ENCODE measurements at regions not wholly inside any gene's neighbourhood (a gene's known extent, or its start where the extent isn't known, plus 50 kb on each side); places are given as distances from the start of the nearest gene placed in this dataset.
"Not testable (repeated sequence)": the region's sequence is repeated elsewhere in the genome, so short reads cannot be mapped to it uniquely, and the experiment has no call there.

DNA sequence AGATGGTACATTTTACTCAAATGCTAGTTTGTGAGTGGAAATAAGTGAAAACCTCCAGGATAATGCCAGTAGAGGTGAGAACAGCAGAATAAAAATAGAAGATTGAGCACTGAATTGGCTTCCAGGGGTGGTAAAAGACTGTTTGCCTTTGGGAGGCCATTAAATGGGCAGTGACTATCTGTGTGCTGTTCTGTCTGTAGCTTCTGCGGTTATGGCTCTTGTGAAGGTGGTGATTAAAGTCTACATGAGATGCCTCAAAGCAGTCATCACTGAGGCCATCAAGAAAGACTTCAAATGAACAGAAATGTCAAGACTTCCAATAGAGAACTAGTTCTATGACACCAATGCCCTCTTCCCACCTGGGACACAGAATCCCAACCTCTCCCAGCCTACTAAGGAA lies 108.8 kb downstream of the EFHB start:
- intact Hi-C loops (cut with micrococcal nuclease), result no loop called here
- ChIA-PET POLR2A (no interaction called here), CTCF (no interaction called here)
- Mint-ChIP-seq H3K4me1 (ENCODE audit: low read depth) (no peaks in the 10 kb centered on the region), H3K4me3 (no peak overlapping the region), H3K27me3 (no peaks in the 10 kb centered on the region), H3K9me3 (peaks cover 17% of the 10 kb centered on the region), H3K27ac (no peak overlapping the region), H3K36me3 (no peaks in the 10 kb centered on the region)
- DNase-seq, result no peak

DNA sequence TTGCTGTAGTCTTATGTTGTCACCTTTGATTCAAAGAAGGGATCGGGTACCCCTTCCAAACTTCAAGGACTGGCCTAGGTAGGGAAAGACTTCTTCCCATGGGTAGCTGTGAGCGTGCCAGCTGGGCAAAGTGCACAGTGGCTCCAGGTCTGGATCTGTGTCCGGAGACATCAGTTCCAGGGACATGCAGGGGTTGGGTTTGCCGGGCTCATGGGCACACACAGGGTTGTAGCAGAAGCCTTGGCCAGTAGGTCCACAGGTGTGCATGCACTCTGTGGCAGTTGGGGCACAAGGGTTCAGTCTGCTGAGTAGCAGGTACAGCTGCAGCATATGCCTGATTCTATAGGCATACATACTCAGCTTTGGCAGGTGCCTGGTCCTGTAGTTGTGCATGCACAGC lies 111.2 kb downstream of the EFHB start:
- ChIA-PET CTCF (no interaction called here), POLR2A (no interaction called here)
- H3K4me1 Mint-ChIP-seq (ENCODE audit: low read depth), result no peaks in the 10 kb centered on the region
- peaks cover 17% of the 10 kb centered on the region for H3K9me3 Mint-ChIP-seq
- no peak overlapping the region for H3K4me3 Mint-ChIP-seq
- peaks cover 1% of the 10 kb centered on the region for H3K27me3 Mint-ChIP-seq
- no peak overlapping the region for H3K27ac Mint-ChIP-seq
- no peak for DNase-seq
- H3K36me3 Mint-ChIP-seq, result no peaks in the 10 kb centered on the region
- intact Hi-C loops (cut with micrococcal nuclease), result no loop called here

DNA sequence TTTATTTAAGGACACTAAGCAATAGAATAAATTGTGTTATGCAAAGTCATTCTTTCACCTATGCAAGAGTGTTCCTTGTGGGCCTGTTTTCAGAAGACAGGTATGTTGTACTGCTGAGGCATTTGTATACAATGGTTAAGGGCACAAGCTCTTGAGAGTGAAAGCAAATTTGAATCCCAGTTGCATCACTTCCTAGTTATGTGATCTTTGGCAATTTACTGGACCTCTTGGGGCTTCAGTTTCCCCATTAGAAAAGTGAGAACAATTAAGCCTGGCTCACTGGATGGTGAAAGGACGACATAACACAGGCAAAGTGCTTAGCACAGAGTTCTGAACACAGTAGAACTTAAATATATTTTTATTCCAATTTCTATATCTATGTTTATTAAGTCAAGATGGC lies 117.4 kb downstream of the EFHB start:
- POLR2A ChIA-PET, result no interaction called here
- Mint-ChIP-seq H3K27ac (no peak overlapping the region), H3K4me3 (no peak overlapping the region), H3K9me3 (peaks cover 3% of the 10 kb centered on the region), H3K36me3 (no peaks in the 10 kb centered on the region), H3K27me3 (peaks cover 1% of the 10 kb centered on the region), H3K4me1 (ENCODE audit: low read depth) (no peaks in the 10 kb centered on the region)
- CTCF ChIA-PET, result no interaction called here
- no peak for DNase-seq
- intact Hi-C loops (cut with micrococcal nuclease), result no loop called here

DNA sequence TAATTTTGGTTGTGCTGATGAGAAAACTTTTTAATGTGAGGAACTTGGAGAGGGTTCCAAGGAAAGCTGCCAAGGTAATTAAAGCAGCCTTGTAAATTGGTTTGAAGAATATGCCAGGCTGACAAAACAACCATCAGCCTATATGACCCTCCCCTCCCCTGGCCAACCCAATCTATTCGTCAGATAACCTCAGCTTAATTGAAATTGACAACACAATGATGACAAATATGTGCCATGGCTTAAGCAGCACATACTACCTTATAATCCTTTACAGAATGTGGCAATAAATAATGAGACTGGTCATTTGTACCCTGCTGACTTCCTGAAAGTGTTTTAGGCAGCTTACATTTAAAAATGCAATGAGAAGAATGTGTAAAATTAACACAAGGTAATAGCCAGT lies 118.2 kb downstream of the EFHB start:
- H3K4me3 Mint-ChIP-seq, result no peak overlapping the region
- H3K27me3 Mint-ChIP-seq, result peaks cover 1% of the 10 kb centered on the region
- H3K4me1 Mint-ChIP-seq (ENCODE audit: low read depth), result no peaks in the 10 kb centered on the region
- intact Hi-C loops (cut with micrococcal nuclease), result no loop called here
- no peaks in the 10 kb centered on the region for H3K9me3 Mint-ChIP-seq
- ChIA-PET POLR2A (no interaction called here), CTCF (interaction anchor here (0.8 kb wide), 1 partner anchor 51 kb away, joined by 3 read pairs; no protein-coding TSS in a partner anchor)
- H3K36me3 Mint-ChIP-seq, result no peaks in the 10 kb centered on the region
- H3K27ac Mint-ChIP-seq, result no peak overlapping the region
- DNase-seq, result no peak

DNA sequence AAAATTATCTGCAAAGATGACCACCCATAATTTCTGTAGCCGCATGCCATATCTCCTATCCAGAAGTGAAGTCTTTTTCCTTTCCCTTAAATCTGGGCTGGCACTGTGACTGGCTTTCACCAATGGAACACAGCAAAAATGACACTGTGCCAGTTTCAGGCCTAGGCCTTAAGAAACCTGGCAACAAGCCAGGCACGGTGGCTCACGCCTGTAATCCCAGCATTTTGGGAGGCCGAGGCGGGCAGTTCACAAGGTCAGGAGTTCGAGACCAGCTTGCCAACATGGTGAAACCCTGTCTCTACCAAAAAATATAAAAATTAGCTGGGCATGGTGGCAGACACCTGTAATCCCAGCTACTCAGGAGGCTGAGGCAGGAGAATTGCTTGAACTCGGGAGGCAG lies 120.3 kb downstream of the EFHB start:
- intact Hi-C loops (cut with micrococcal nuclease); H3K9me3 Mint-ChIP-seq; DNase-seq; H3K4me1 Mint-ChIP-seq (ENCODE audit: low read depth); POLR2A ChIA-PET; H3K4me3 Mint-ChIP-seq; CTCF ChIA-PET; H3K36me3 Mint-ChIP-seq; H3K27me3 Mint-ChIP-seq; H3K27ac Mint-ChIP-seq: not testable (repeated sequence)

DNA sequence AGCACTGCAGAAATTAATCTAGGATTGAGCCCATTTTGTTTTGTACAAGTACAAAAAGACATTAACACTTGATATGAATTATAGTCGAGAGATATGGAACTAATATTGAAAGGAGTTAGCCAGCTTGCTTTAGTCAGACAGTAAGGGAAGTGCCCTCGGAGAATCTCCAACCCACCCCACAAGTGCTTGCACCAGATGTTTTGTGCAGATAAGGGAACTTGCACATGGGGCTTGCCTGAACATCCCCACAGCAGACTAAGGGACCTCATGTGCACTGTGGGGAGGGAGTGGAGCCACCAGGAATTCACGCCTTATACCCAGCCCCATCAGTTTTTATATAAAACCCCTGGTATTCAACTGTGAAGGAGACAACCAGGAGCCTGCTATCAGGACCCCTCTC lies 122.3 kb downstream of the EFHB start:
- no peak overlapping the region for H3K4me3 Mint-ChIP-seq
- no peaks in the 10 kb centered on the region for H3K9me3 Mint-ChIP-seq
- no peaks in the 10 kb centered on the region for H3K36me3 Mint-ChIP-seq
- intact Hi-C loops (cut with micrococcal nuclease), result no loop called here
- no peaks in the 10 kb centered on the region for H3K27me3 Mint-ChIP-seq
- ChIA-PET POLR2A (no interaction called here), CTCF (no interaction called here)
- H3K4me1 Mint-ChIP-seq (ENCODE audit: low read depth), result no peaks in the 10 kb centered on the region
- H3K27ac Mint-ChIP-seq, result no peak overlapping the region
- DNase-seq, result no peak

DNA sequence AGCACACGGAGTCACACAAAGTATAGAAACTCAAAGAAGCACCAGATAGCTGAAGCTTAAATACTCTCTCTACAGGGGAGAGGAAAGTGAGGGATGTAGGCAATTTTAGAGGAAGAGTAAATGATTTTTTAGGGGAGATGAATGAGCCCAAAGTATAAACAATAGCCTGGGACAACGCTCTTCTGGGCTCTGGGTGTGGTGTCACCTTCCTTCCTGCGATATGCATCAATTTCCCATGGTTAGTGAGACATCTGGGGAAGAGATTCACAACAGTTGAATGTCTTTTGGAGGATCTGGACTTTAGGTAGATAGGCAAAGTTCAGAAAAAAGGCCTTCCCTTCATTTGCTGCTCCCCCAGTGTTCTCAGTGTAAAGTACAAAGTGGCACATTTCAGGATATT lies 125.2 kb downstream of the EFHB start:
- no peaks in the 10 kb centered on the region for H3K36me3 Mint-ChIP-seq
- ChIA-PET POLR2A (no interaction called here), CTCF (no interaction called here)
- DNase-seq, result no peak
- no peaks in the 10 kb centered on the region for H3K27me3 Mint-ChIP-seq
- no peak overlapping the region for H3K27ac Mint-ChIP-seq
- H3K4me3 Mint-ChIP-seq, result no peak overlapping the region
- no peaks in the 10 kb centered on the region for H3K4me1 Mint-ChIP-seq (ENCODE audit: low read depth)
- intact Hi-C loops (cut with micrococcal nuclease), result no loop called here
- H3K9me3 Mint-ChIP-seq, result peaks cover 5% of the 10 kb centered on the region

DNA sequence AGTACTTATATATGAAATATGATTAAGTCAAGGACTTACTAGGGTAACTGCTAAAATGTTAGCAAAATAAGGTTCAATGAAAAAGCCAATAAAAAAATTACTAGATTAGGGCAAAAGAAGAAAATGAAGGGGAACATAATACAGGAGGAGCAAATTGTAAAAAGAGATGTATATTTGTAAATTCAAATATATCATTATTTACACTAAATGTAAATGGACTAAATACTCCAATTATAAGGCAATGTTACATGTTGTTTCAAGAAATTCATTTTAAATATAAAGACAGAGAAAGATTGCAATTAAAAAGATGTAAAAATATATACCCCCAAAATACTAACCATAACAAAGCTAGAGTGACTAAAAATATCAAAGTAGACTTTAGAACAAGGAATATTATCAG lies 134.1 kb downstream of the EFHB start:
- intact Hi-C loops (cut with micrococcal nuclease), result no loop called here
- H3K4me1 Mint-ChIP-seq (ENCODE audit: low read depth), result no peaks in the 10 kb centered on the region
- H3K27me3 Mint-ChIP-seq, result no peaks in the 10 kb centered on the region
- H3K4me3 Mint-ChIP-seq, result no peak overlapping the region
- no peaks in the 10 kb centered on the region for H3K36me3 Mint-ChIP-seq
- no peak overlapping the region for H3K27ac Mint-ChIP-seq
- ChIA-PET POLR2A (no interaction called here), CTCF (no interaction called here)
- H3K9me3 Mint-ChIP-seq, result peaks cover 20% of the 10 kb centered on the region
- DNase-seq, result no peak

DNA sequence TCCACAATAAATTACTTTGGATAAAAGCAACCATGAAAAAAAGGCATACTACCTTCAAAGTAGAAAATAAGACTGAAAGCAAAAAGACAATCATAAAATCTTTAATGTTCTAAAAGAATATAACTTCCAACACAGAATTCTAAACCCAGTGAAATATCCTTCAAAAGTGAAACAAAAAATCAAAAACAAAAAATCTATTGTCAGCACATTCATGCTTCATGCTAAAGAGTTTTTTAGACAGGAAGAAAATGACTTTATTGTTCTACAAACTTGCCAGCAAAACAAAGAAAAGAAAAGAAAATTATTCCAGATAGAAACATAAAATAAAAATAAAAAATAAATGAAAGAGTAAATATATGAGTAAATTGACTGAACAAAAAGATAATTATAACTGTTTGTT lies 134.9 kb downstream of the EFHB start:
- H3K27ac Mint-ChIP-seq, result no peak overlapping the region
- H3K4me1 Mint-ChIP-seq (ENCODE audit: low read depth), result no peaks in the 10 kb centered on the region
- intact Hi-C loops (cut with micrococcal nuclease), result no loop called here
- DNase-seq, result no peak
- CTCF ChIA-PET, result no interaction called here
- POLR2A ChIA-PET, result no interaction called here
- H3K9me3 Mint-ChIP-seq, result peaks cover 20% of the 10 kb centered on the region
- no peak overlapping the region for H3K4me3 Mint-ChIP-seq
- no peaks in the 10 kb centered on the region for H3K27me3 Mint-ChIP-seq
- H3K36me3 Mint-ChIP-seq, result no peaks in the 10 kb centered on the region

DNA sequence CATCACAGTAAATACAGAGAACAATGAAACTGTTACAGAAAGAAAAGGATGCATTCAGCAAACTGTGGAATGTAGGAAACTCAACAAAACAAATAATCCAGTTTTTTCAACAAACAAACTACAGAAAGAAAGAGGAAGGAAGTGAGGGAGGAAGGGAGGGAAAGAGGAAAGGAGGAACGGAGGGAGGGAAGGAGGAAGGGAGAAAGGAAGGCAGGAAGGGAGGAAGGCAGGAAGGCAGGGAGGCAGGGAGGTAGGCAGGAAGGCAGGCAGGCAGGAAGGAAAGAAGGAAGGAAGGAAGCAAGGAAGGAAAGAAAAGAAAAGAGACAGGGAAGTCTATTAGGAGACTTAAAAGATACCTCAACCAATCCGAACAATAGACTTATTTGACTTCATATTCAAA lies 135.7 kb downstream of the EFHB start:
- H3K27me3 Mint-ChIP-seq, result no peaks in the 10 kb centered on the region
- peaks cover 12% of the 10 kb centered on the region for H3K9me3 Mint-ChIP-seq
- POLR2A ChIA-PET, result no interaction called here
- H3K36me3 Mint-ChIP-seq, result no peaks in the 10 kb centered on the region
- no peaks in the 10 kb centered on the region for H3K4me1 Mint-ChIP-seq (ENCODE audit: low read depth)
- DNase-seq, result no peak
- intact Hi-C loops (cut with micrococcal nuclease), result no loop called here
- no peak overlapping the region for H3K27ac Mint-ChIP-seq
- no peak overlapping the region for H3K4me3 Mint-ChIP-seq
- CTCF ChIA-PET, result no interaction called here

DNA sequence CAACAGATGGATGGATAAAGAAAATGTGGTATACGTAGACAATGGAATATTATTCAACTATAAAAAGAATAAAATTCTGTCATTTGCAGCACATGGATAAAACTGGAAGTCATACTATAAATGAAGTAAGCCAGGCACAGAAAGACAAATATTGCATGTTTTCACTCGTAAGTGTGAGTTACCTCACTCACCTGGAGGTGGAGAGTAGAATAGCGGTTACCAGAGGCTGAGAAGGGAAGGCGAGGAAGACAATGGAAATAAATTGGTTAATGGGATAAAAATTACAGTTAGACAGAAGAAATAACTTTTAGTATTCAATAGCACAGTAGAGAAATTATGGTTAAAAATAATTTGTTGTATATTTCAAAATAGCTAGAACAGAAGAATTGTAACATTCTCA lies 141.6 kb downstream of the EFHB start:
- H3K9me3 Mint-ChIP-seq, result no peaks in the 10 kb centered on the region
- H3K27me3 Mint-ChIP-seq, result no peaks in the 10 kb centered on the region
- CTCF ChIA-PET, result no interaction called here
- H3K4me1 Mint-ChIP-seq (ENCODE audit: low read depth), result no peaks in the 10 kb centered on the region
- H3K27ac Mint-ChIP-seq, result no peak overlapping the region
- intact Hi-C loops (cut with micrococcal nuclease), result no loop called here
- POLR2A ChIA-PET, result no interaction called here
- DNase-seq, result no peak
- H3K36me3 Mint-ChIP-seq, result no peaks in the 10 kb centered on the region
- no peak overlapping the region for H3K4me3 Mint-ChIP-seq

DNA sequence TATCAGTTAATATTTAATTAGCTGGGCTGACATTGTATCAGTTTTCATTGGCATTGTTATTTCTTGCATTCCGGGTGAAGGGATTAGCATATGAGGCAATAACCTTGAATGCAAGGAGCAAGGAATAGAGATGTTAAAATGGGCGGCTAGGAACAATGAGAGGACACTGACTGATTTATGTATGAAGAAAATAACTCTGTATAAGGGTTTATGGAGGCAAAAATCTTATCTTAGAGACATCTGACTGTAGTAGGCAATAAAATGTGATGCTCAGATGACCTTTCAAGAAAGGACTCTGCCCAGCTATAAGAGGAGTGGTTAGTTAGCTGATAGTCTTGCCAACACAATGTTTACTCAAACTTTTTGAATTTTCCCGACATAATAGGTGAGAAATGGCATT lies 158.3 kb downstream of the EFHB start:
- ChIA-PET POLR2A (no interaction called here), CTCF (no interaction called here)
- H3K9me3 Mint-ChIP-seq, result peaks cover 3% of the 10 kb centered on the region
- DNase-seq, result no peak
- H3K4me1 Mint-ChIP-seq (ENCODE audit: low read depth), result no peaks in the 10 kb centered on the region
- no peaks in the 10 kb centered on the region for H3K36me3 Mint-ChIP-seq
- H3K27ac Mint-ChIP-seq, result no peak overlapping the region
- no peak overlapping the region for H3K4me3 Mint-ChIP-seq
- H3K27me3 Mint-ChIP-seq, result no peaks in the 10 kb centered on the region
- intact Hi-C loops (cut with micrococcal nuclease), result no loop called here

DNA sequence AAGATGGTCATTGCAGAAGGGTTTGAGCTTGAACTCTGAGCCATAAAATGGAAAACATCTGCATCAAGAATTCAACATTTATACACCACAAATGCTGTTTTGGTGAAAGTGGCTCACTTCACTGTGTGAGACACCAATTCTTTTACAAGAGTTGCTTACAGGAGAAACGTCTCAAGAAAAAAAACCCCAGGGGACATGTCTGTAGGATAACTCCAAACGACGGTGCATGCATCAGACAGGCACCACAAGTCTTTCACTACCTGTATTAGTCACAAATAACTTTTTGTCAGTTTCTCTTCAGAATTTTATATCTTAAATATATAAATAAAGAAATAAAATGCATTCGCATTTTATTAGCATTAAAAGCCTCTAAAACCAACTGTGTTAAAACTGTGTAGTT lies 164.3 kb downstream of the EFHB start:
- no peaks in the 10 kb centered on the region for H3K27me3 Mint-ChIP-seq
- POLR2A ChIA-PET, result no interaction called here
- no peak overlapping the region for H3K27ac Mint-ChIP-seq
- CTCF ChIA-PET, result no interaction called here
- no peaks in the 10 kb centered on the region for H3K36me3 Mint-ChIP-seq
- DNase-seq, result no peak
- H3K4me3 Mint-ChIP-seq, result no peak overlapping the region
- H3K9me3 Mint-ChIP-seq, result no peaks in the 10 kb centered on the region
- intact Hi-C loops (cut with micrococcal nuclease), result no loop called here
- no peaks in the 10 kb centered on the region for H3K4me1 Mint-ChIP-seq (ENCODE audit: low read depth)

DNA sequence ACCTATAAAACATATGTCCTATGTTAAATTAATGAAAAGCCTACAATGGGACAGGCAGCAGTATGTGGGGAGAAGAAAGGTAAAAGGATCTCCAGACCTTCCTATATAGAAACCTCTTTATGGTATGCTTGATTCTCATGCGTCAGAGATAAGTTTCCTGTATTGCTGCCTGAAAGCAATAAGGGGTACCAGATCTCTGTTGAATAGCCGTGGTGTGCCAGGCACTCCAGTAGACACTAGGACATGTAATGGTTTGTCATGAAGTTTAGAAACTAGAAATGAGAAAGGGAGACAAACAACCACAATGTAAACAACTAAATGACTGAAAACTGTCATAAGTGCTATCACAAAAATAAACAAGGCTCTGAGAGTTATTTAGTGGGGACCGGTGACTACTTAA lies 168.1 kb downstream of the EFHB start:
- Mint-ChIP-seq H3K27ac (no peak overlapping the region), H3K36me3 (no peaks in the 10 kb centered on the region), H3K4me3 (no peak overlapping the region), H3K27me3 (no peaks in the 10 kb centered on the region), H3K4me1 (ENCODE audit: low read depth) (no peaks in the 10 kb centered on the region), H3K9me3 (no peaks in the 10 kb centered on the region)
- no peak for DNase-seq
- POLR2A ChIA-PET, result no interaction called here
- CTCF ChIA-PET, result no interaction called here
- intact Hi-C loops (cut with micrococcal nuclease), result no loop called here

Data from activated CD4-positive, alpha-beta memory T cell treated with anti-CD3 and anti-CD28 coated beads for 36 hours (primary cell).